IPS-20b (cell line): ENCODE measurements at regions not wholly inside any gene's neighbourhood (a gene's known extent, or its start where the extent isn't known, plus 50 kb on each side); places are given as distances from the start of the nearest gene placed in this dataset.

ENCODE experiments used
- H3K27ac ChIP-seq: one replicate; pipeline ENCODE4 v1.5.1; 2013; ENCODE audit warnings: low read length
- H3K27me3 ChIP-seq: 2 replicates; pipeline ENCODE4 v1.6.1; 2013; ENCODE audit warnings: mild to moderate bottlenecking, low read length, inconsistent platforms; ENCODE audit not compliant: insufficient read depth
- H3K36me3 ChIP-seq: 2 replicates; pipeline ENCODE4 v1.6.1; 2013; ENCODE audit warnings: low read depth, mild to moderate bottlenecking, inconsistent platforms, low read length, moderate library complexity; ENCODE audit not compliant: insufficient read depth
- H3K4me1 ChIP-seq: 2 replicates; pipeline ENCODE4 v1.6.1; 2013; ENCODE audit warnings: mild to moderate bottlenecking, control low read depth, inconsistent platforms, low read length, moderate library complexity; ENCODE audit not compliant: insufficient read depth
- H3K4me3 ChIP-seq: 2 replicates; pipeline ENCODE4 v1.5.1; 2013; ENCODE audit warnings: mild to moderate bottlenecking, low read length, inconsistent platforms
- H3K9ac ChIP-seq: 2 replicates; pipeline ENCODE4 v1.6.1; 2013; ENCODE audit warnings: low read depth, mild to moderate bottlenecking, inconsistent platforms, low read length, moderate library complexity
- H3K9me3 ChIP-seq: 2 replicates; pipeline ENCODE4 v1.6.1; 2013; ENCODE audit warnings: mild to moderate bottlenecking, low read depth, low read length, inconsistent platforms; ENCODE audit not compliant: insufficient read depth

GRCh38 chrX:120021927-120022326 is 55.6 kb downstream of the RHOXF2B start:
- Histone ChIP-seq H3K4me1 (no peaks in the 10 kb centered on the region), H3K36me3 (no peaks in the 10 kb centered on the region), H3K4me3 (no peak overlapping the region), H3K27me3 (peaks cover 31% of the 10 kb centered on the region), H3K9ac (no peak overlapping the region), H3K9me3 (no peaks in the 10 kb centered on the region), H3K27ac (no peak overlapping the region)

GRCh38 chrX:120020305-120020704 is 57.2 kb downstream of the RHOXF2B start:
- no peak overlapping the region for H3K9ac ChIP-seq
- H3K9me3 ChIP-seq: no peaks in the 10 kb centered on the region
- H3K4me3 ChIP-seq: no peak overlapping the region
- H3K36me3 ChIP-seq: no peaks in the 10 kb centered on the region
- H3K27ac ChIP-seq: no peak overlapping the region
- no peaks in the 10 kb centered on the region for H3K4me1 ChIP-seq
- peaks cover 47% of the 10 kb centered on the region for H3K27me3 ChIP-seq

- Histone ChIP-seq H3K4me1 (no peaks in the 10 kb centered on the region), H3K27me3 (peaks cover 89% of the 10 kb centered on the region), H3K9me3 (no peaks in the 10 kb centered on the region), H3K9ac (no peak overlapping the region), H3K4me3 (peak overlapping the region; percentile 57), H3K36me3 (no peaks in the 10 kb centered on the region), H3K27ac (no peak overlapping the region)
Measured at GRCh38 chrX:120016068-120016441, 61.4 kb downstream of the RHOXF2B start.

- Histone ChIP-seq H3K4me1 (no peaks in the 10 kb centered on the region), H3K27ac (no peak overlapping the region), H3K36me3 (no peaks in the 10 kb centered on the region), H3K9ac (no peak overlapping the region), H3K9me3 (no peaks in the 10 kb centered on the region), H3K4me3 (peak overlapping the region; percentile 57), H3K27me3 (peaks cover 92% of the 10 kb centered on the region)
Measured at GRCh38 chrX:120015145-120016067, 62.1 kb downstream of the RHOXF2B start.

- Histone ChIP-seq H3K9me3 (no peaks in the 10 kb centered on the region), H3K4me3 (peak overlapping the region; percentile 57), H3K36me3 (no peaks in the 10 kb centered on the region), H3K9ac (no peak overlapping the region), H3K27ac (no peak overlapping the region), H3K27me3 (peaks cover 88% of the 10 kb centered on the region), H3K4me1 (no peaks in the 10 kb centered on the region)
Measured at GRCh38 chrX:120014354-120015130, 62.9 kb downstream of the RHOXF2B start.

GRCh38 chrX:120001787-120002186 is 58.2 kb upstream of the NKAP start:
- H3K4me1 ChIP-seq: no peaks in the 10 kb centered on the region
- H3K4me3 ChIP-seq: peak overlapping the region; percentile 53; the same call in 1 of the 2 replicates
- peaks cover 72% of the 10 kb centered on the region for H3K27me3 ChIP-seq
- H3K27ac ChIP-seq: no peak overlapping the region
- no peak overlapping the region for H3K9ac ChIP-seq
- no peaks in the 10 kb centered on the region for H3K36me3 ChIP-seq
- no peaks in the 10 kb centered on the region for H3K9me3 ChIP-seq

- peaks cover 84% of the 10 kb centered on the region for H3K27me3 ChIP-seq
- no peaks in the 10 kb centered on the region for H3K36me3 ChIP-seq
- H3K9me3 ChIP-seq: no peaks in the 10 kb centered on the region
- no peak overlapping the region for H3K27ac ChIP-seq
- H3K4me3 ChIP-seq: peak overlapping the region; percentile 53; the same call in 1 of the 2 replicates
- no peaks in the 10 kb centered on the region for H3K4me1 ChIP-seq
- no peak overlapping the region for H3K9ac ChIP-seq
Measured at GRCh38 chrX:120000490-120001246, 57.1 kb upstream of the NKAP start.

- no peaks in the 10 kb centered on the region for H3K4me1 ChIP-seq
- H3K4me3 ChIP-seq: peak overlapping the region; percentile 44
- no peaks in the 10 kb centered on the region for H3K9me3 ChIP-seq
- no peaks in the 10 kb centered on the region for H3K36me3 ChIP-seq
- peaks cover 99% of the 10 kb centered on the region for H3K27me3 ChIP-seq
- no peak overlapping the region for H3K9ac ChIP-seq
- no peak overlapping the region for H3K27ac ChIP-seq
Measured at GRCh38 chrX:119999087-119999634, 55.6 kb upstream of the NKAP start.

GRCh38 chrX:119997570-119997969 is 54.0 kb upstream of the NKAP start:
- Histone ChIP-seq H3K9me3 (no peaks in the 10 kb centered on the region), H3K4me1 (no peaks in the 10 kb centered on the region), H3K36me3 (no peaks in the 10 kb centered on the region), H3K4me3 (no peak overlapping the region), H3K27me3 (peaks cover 100% of the 10 kb centered on the region), H3K9ac (no peak overlapping the region), H3K27ac (no peak overlapping the region)

GRCh38 chrX:119996600-119997524 is 53.3 kb upstream of the NKAP start:
- H3K9ac ChIP-seq: no peak overlapping the region
- H3K9me3 ChIP-seq: no peaks in the 10 kb centered on the region
- no peaks in the 10 kb centered on the region for H3K4me1 ChIP-seq
- no peak overlapping the region for H3K27ac ChIP-seq
- H3K27me3 ChIP-seq: peaks cover 100% of the 10 kb centered on the region
- H3K36me3 ChIP-seq: no peaks in the 10 kb centered on the region
- H3K4me3 ChIP-seq: no peak overlapping the region
